Suprapubic skin (tissue), 4 donors: ENCODE measurements at regions not wholly inside any gene's neighbourhood (a gene's known extent, or its start where the extent isn't known, plus 50 kb on each side); places are given as distances from the start of the nearest gene placed in this dataset.

Experiments
- DNase-seq, 2 donors: peaks; one replicate each; pipeline ENCODE4 v3.0.0-alpha.2; 2019; ENCODE audit warnings: low spot score in 2 of 2
- H3K27ac ChIP-seq: fragments of 200-600 bp; sonication (generic); one replicate; pipeline ENCODE4 v1.5.1; 2019
- H3K27me3 ChIP-seq: fragments of 200-600 bp; sonication (generic); one replicate; pipeline ENCODE4 v1.5.1; 2019
- H3K36me3 ChIP-seq: fragments of 200-600 bp; sonication (generic); one replicate; pipeline ENCODE4 v1.5.1; 2019
- H3K4me1 ChIP-seq: fragments of 200-600 bp; sonication (generic); one replicate; pipeline ENCODE4 v1.5.1; 2019
- H3K4me3 ChIP-seq: fragments of 200-600 bp; sonication (generic); one replicate; pipeline ENCODE4 v1.5.1; 2019; ENCODE audit warnings: mild to moderate bottlenecking
- H3K9me3 ChIP-seq: fragments of 200-600 bp; sonication (generic); one replicate; pipeline ENCODE4 v1.5.1; 2019
- EP300 ChIP-seq: sonication (generic); formaldehyde crosslinking; IDR thresholded peaks from one replicate; pipeline ENCODE4 v1.6.1; 2017; ENCODE audit warnings: antibody characterized with exemption
- POLR2A ChIP-seq, 2 donors: fragments of 450-650 bp; IDR thresholded peaks; one replicate each; pipeline ENCODE4 v1.6.1; 2017; ENCODE audit warnings: antibody characterized with exemption in 2 of 2, mild to moderate bottlenecking in 2 of 2, moderate library complexity in 2 of 2
- POLR2AphosphoS5 ChIP-seq, 3 donors: sonication (generic); formaldehyde crosslinking; IDR thresholded peaks; one replicate each; pipeline ENCODE4 v1.6.1; 2017; ENCODE audit warnings: antibody characterized with exemption in 3 of 3
- WGBS: methylation state at CpG from one replicate; pipeline ENCODE4 v1.1.5; 2018; 5-methylcytosine and 5-hydroxymethylcytosine counted together
- TF ChIP-seq, protein P1 (sequence below), 2 donors: fragments of 200-600 bp in 1 of 2; fragments of 450-650 bp in 1 of 2; sonication (generic) in 1 of 2; IDR thresholded peaks; one replicate each; pipeline ENCODE4 v1.5.1; 2016 to 2019; ENCODE audit warnings: antibody characterized with exemption in 2 of 2, mild to moderate bottlenecking in 1 of 2, moderate library complexity in 1 of 2

DNA sequence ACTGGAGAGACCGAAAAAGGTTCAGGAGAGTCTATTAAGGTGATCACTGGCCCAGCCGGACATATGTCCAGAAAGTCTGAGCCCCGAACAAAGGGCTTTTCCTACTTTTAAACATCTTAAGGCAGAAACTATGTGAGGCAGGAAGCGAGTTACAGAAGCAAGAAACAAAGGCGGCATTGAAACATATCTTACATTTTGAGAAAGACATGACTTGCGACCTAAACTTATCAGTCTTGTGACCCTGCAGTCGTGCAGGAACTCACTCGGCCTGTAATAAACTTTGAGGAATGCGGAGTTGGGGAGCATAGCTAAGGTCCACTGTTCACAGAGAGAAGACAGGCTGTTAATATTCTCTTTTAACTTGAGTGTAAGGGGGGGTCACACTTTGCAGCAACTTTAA, 158.7 kb downstream of the TBX22 start:
- H3K36me3 ChIP-seq: no peaks in the 10 kb centered on the region
- 53% methylated on average over 9 of the region's 9 CpGs for WGBS
- no peaks in the 10 kb centered on the region for H3K9me3 ChIP-seq
- no peak overlapping the region for H3K27ac ChIP-seq
- H3K27me3 ChIP-seq: no peaks in the 10 kb centered on the region
- H3K4me1 ChIP-seq: no peaks in the 10 kb centered on the region
- TF ChIP-seq POLR2AphosphoS5 (IDR thresholded peaks at IDR 0.05): no peak
- TF ChIP-seq POLR2A (IDR thresholded peaks at IDR 0.05): no peak
- no peak for TF ChIP-seq EP300
- TF ChIP-seq, protein P1, sequence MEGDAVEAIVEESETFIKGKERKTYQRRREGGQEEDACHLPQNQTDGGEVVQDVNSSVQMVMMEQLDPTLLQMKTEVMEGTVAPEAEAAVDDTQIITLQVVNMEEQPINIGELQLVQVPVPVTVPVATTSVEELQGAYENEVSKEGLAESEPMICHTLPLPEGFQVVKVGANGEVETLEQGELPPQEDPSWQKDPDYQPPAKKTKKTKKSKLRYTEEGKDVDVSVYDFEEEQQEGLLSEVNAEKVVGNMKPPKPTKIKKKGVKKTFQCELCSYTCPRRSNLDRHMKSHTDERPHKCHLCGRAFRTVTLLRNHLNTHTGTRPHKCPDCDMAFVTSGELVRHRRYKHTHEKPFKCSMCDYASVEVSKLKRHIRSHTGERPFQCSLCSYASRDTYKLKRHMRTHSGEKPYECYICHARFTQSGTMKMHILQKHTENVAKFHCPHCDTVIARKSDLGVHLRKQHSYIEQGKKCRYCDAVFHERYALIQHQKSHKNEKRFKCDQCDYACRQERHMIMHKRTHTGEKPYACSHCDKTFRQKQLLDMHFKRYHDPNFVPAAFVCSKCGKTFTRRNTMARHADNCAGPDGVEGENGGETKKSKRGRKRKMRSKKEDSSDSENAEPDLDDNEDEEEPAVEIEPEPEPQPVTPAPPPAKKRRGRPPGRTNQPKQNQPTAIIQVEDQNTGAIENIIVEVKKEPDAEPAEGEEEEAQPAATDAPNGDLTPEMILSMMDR (IDR thresholded peaks at IDR 0.05): no peak
- no peak for DNase-seq
- no peak overlapping the region for H3K4me3 ChIP-seq

DNA sequence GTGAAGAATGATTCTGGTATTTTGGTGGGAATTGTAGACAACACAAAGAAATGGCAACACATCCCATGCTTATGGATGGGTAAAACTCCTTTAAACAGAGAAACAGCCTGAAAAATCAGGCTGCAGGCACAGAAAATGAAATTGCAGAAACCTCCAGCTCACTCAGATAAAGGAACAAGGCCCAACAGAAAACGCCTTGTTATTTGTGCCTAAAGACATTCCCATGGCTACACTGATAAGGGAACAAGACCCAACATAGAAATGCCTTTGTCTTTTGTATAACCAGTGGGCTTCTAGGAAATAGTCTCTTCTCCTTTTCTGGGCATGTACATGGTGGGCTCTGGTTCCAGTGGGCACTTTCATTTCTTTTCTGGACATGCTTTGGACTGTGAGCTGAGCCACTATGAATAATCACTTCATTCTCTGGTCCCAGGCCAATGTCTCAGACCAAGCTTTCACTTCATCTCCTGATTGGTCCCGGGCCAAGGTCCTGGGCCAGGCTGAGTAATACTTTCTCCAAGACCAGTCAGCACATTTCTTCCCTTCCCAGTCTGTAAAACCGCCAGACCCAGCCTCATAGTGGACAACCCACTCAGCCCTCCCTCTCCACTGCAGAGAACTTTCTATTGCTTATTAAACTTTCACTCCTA, 160.5 kb downstream of the TBX22 start:
- H3K27me3 ChIP-seq: no peaks in the 10 kb centered on the region
- H3K9me3 ChIP-seq: no peaks in the 10 kb centered on the region
- 49% methylated on average over 3 of the region's 3 CpGs for WGBS
- H3K4me1 ChIP-seq: no peaks in the 10 kb centered on the region
- no peaks in the 10 kb centered on the region for H3K36me3 ChIP-seq
- no peak overlapping the region for H3K27ac ChIP-seq
- DNase-seq: no peak
- TF ChIP-seq, protein P1 (IDR thresholded peaks at IDR 0.05): no peak
- no peak for TF ChIP-seq EP300
- TF ChIP-seq POLR2A (IDR thresholded peaks at IDR 0.05): no peak
- no peak for TF ChIP-seq POLR2AphosphoS5 (IDR thresholded peaks at IDR 0.05)
- no peak overlapping the region for H3K4me3 ChIP-seq

DNA sequence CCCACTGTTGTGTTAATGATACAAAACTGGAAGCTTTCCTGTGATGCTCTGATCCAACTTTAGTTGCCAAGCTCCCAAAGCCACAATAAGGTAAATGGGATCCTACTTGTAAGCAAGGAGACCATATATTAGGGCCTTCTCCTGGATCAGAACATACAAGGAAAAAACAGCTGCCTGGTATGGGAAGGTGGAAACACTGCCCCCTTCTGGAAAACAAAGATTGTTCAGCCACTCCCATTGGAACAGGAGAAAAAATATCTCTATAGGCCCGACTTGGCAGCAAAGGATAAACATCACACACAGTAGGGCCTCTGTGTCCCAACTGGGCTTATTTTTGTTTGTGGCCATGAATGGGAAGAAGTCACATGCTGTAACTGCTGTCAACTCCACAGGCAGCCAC, 166.5 kb downstream of the TBX22 start:
- DNase-seq: no peak
- H3K4me1 ChIP-seq: no peaks in the 10 kb centered on the region
- TF ChIP-seq, protein P1 (IDR thresholded peaks at IDR 0.05): no peak

DNA sequence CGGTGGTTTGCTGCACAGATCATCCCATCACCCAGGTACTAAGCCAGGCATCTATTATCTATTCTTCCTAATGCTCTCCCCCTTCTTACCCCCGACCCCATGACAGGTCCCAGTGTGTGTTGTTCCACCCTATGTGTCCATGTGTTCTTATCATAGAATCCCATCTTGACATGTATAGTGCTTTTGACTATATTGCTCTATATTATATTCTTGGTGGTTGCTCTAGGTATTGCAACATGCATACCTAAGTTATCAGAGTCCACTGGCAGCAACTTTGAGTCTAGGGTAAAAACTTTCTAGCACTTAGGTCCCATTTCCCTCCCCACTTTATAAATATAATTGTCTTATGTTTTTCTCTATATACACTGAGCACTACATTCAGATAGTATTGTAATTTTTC, 170.3 kb downstream of the TBX22 start:
- TF ChIP-seq, protein P1 (IDR thresholded peaks at IDR 0.05): no peak
- TF ChIP-seq EP300: no peak
- TF ChIP-seq POLR2AphosphoS5 (IDR thresholded peaks at IDR 0.05): no peak
- no peak for TF ChIP-seq POLR2A (IDR thresholded peaks at IDR 0.05)
- H3K4me3 ChIP-seq: no peak overlapping the region
- no peaks in the 10 kb centered on the region for H3K9me3 ChIP-seq
- WGBS: 60% methylated on average over 2 of the region's 2 CpGs
- no peak for DNase-seq
- H3K4me1 ChIP-seq: no peaks in the 10 kb centered on the region
- no peak overlapping the region for H3K27ac ChIP-seq
- H3K27me3 ChIP-seq: no peaks in the 10 kb centered on the region
- no peaks in the 10 kb centered on the region for H3K36me3 ChIP-seq

More for the DNA sequence above, 166.5 kb downstream of the TBX22 start:
- Histone ChIP-seq H3K9me3 (no peaks in the 10 kb centered on the region), H3K36me3 (no peaks in the 10 kb centered on the region), H3K27ac (no peak overlapping the region), H3K27me3 (no peaks in the 10 kb centered on the region), H3K4me3 (no peak overlapping the region)
- 43% methylated on average over 1 of the region's 1 CpG for WGBS

DNA sequence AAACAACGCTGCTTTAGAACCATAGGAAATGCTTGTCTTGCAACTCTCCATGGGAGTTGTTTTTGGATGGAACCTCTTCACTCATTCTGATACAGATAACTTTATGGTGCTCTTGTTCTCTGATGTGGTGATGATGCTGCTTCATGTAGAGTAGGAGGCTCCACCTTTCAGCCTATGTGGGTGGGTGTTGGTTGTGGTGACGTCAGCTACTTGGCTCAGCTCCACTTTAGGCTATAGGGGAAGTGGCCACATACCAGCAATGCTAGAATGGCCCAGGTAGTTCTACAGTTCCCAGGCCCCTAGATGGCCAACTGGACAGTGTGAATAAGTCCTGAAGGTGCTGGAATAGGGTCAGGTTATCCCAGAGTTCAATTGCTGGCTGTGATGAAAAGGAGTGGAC, 192.1 kb downstream of the TBX22 start:
- Histone ChIP-seq H3K27ac (no peak overlapping the region), H3K9me3 (no peaks in the 10 kb centered on the region), H3K4me3 (no peak overlapping the region), H3K4me1 (no peaks in the 10 kb centered on the region), H3K27me3 (no peaks in the 10 kb centered on the region), H3K36me3 (no peaks in the 10 kb centered on the region)
- 66% methylated on average over 2 of the region's 2 CpGs for WGBS
- no peak for TF ChIP-seq POLR2A (IDR thresholded peaks at IDR 0.05)
- no peak for TF ChIP-seq POLR2AphosphoS5 (IDR thresholded peaks at IDR 0.05)
- TF ChIP-seq EP300: no peak
- TF ChIP-seq, protein P1 (IDR thresholded peaks at IDR 0.05): no peak
- no peak for DNase-seq
